ENCODE measurements at regions not wholly inside any gene's neighbourhood (a gene's known extent, or its start where the extent isn't known, plus 50 kb on each side); places are given as distances from the start of the nearest gene placed in this dataset.

- no peaks in the 10 kb centered on the region for H3K27me3 ChIP-seq
- H3K36me3 ChIP-seq, result no peaks in the 10 kb centered on the region
- peaks cover 0 to 6% (median 0%) of the 10 kb centered on the region in 4 donors for H3K9me3 ChIP-seq
- H3K4me3 ChIP-seq, result no peak overlapping the region
- TF ChIP-seq EP300 (IDR thresholded peaks at IDR 0.05) (no peak), POLR2A (IDR thresholded peaks at IDR 0.05) (no peak), CTCF (IDR thresholded peaks at IDR 0.05) (no peak), POLR2AphosphoS5 (IDR thresholded peaks at IDR 0.05) (no peak)
- DNase-seq, result no peak
- no peaks in the 10 kb centered on the region for H3K4me1 ChIP-seq
- intact Hi-C loops (cut with DNase I), result no loop called here
- 84 to 86% methylated on average over 5 of the region's 5 CpGs for WGBS, 2 donors
- H3K27ac ChIP-seq, result no peak overlapping the region
These were observed 493.5 kb upstream of the MYT1L start for GRCh38 chr2:2824588-2824987.

- no peak for DNase-seq
- no peak for TF ChIP-seq POLR2AphosphoS5 (IDR thresholded peaks at IDR 0.05)
- no peak for TF ChIP-seq EP300 (IDR thresholded peaks at IDR 0.05)
- TF ChIP-seq CTCF (IDR thresholded peaks at IDR 0.05), result no peak
- TF ChIP-seq POLR2A (IDR thresholded peaks at IDR 0.05), result no peak
- Histone ChIP-seq H3K4me1 (no peaks in the 10 kb centered on the region), H3K36me3 (no peaks in the 10 kb centered on the region), H3K9me3 (peaks cover 0 to 6% (median 0%) of the 10 kb centered on the region in 4 donors), H3K27ac (no peak overlapping the region), H3K4me3 (no peak overlapping the region), H3K27me3 (no peaks in the 10 kb centered on the region)
- WGBS, 2 donors, result 64 to 76% methylated on average over 3 of the region's 3 CpGs
- intact Hi-C loops (cut with DNase I), result no loop called here
These were observed 492.1 kb upstream of the MYT1L start for GRCh38 chr2:2823061-2823753.

- WGBS, 2 donors, result 92 to 93% methylated on average over 1 of the region's 1 CpG
These were observed 491.1 kb upstream of the MYT1L start for GRCh38 chr2:2822143-2822542.

GRCh38 chr2:2812648-2813047 is 481.6 kb upstream of the MYT1L start:
- Histone ChIP-seq H3K4me1 (no peaks in the 10 kb centered on the region), H3K27me3 (no peaks in the 10 kb centered on the region), H3K9me3 (peaks cover 0 to 14% (median 7%) of the 10 kb centered on the region in 4 donors), H3K36me3 (no peaks in the 10 kb centered on the region), H3K4me3 (no peak overlapping the region), H3K27ac (no peak overlapping the region)
- intact Hi-C loops (cut with DNase I), result no loop called here
- TF ChIP-seq EP300 (IDR thresholded peaks at IDR 0.05), result no peak
- no peak for TF ChIP-seq POLR2A (IDR thresholded peaks at IDR 0.05)
- TF ChIP-seq CTCF (IDR thresholded peaks at IDR 0.05), result no peak
- no peak for TF ChIP-seq POLR2AphosphoS5 (IDR thresholded peaks at IDR 0.05)
- DNase-seq, result no peak
- WGBS, 2 donors, result 78 to 80% methylated on average over 2 of the region's 2 CpGs

More at GRCh38 chr2:2822143-2822542, 491.1 kb upstream of the MYT1L start:
- no peak overlapping the region for H3K4me3 ChIP-seq
- H3K36me3 ChIP-seq, result no peaks in the 10 kb centered on the region
- no peak for TF ChIP-seq POLR2A (IDR thresholded peaks at IDR 0.05)
- TF ChIP-seq EP300 (IDR thresholded peaks at IDR 0.05), result no peak
- no peak for TF ChIP-seq POLR2AphosphoS5 (IDR thresholded peaks at IDR 0.05)
- TF ChIP-seq CTCF (IDR thresholded peaks at IDR 0.05), result no peak
- H3K27ac ChIP-seq, result no peak overlapping the region
- H3K27me3 ChIP-seq, result no peaks in the 10 kb centered on the region
- DNase-seq, result no peak
- intact Hi-C loops (cut with DNase I), result no loop called here
- no peaks in the 10 kb centered on the region for H3K4me1 ChIP-seq
- peaks cover 0 to 6% (median 0%) of the 10 kb centered on the region in 4 donors for H3K9me3 ChIP-seq

GRCh38 chr2:2812117-2812516 is 481.0 kb upstream of the MYT1L start:
- Histone ChIP-seq H3K9me3 (peaks cover 0 to 14% (median 7%) of the 10 kb centered on the region in 4 donors), H3K4me3 (no peak overlapping the region), H3K36me3 (no peaks in the 10 kb centered on the region), H3K27me3 (no peaks in the 10 kb centered on the region), H3K27ac (no peak overlapping the region), H3K4me1 (no peaks in the 10 kb centered on the region)
- 64 to 78% methylated on average over 3 of the region's 3 CpGs for WGBS, 2 donors
- intact Hi-C loops (cut with DNase I), result no loop called here
- no peak for TF ChIP-seq CTCF (IDR thresholded peaks at IDR 0.05)
- TF ChIP-seq EP300 (IDR thresholded peaks at IDR 0.05), result no peak
- TF ChIP-seq POLR2AphosphoS5 (IDR thresholded peaks at IDR 0.05), result no peak
- no peak for TF ChIP-seq POLR2A (IDR thresholded peaks at IDR 0.05)
- no peak for DNase-seq

Data from sigmoid colon (tissue), 6 donors.